ENCODE measurements at regions not wholly inside any gene's neighbourhood (a gene's known extent, or its start where the extent isn't known, plus 50 kb on each side); places are given as distances from the start of the nearest gene placed in this dataset.

DNA sequence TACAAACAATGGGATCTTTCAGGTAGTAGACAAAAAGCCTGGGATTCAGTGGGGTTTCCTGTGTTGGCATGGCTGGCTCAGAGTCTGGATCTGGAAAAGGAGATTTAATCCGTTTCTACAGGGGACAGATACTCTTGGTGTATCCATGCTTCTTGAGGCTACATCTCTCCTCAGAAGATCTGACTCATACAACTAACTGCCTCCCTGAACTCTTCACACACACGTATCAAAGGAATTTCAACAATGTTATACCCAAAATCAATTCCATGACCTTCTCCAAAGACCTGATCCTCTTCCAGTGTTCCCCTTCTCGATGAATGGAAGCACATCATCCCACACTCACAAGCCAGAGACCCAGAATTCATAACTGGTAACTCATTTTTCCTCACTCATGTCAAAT lies 435.3 kb upstream of the NBEA start:
- TF ChIP-seq POLR2A (IDR thresholded peaks at IDR 0.05; ENCODE audit: low read length) (no peak), GATA1 (IDR thresholded peaks at IDR 0.05; ENCODE audit: low read depth, low read length) (no peak)

All from erythroblast (primary cell).